H1 (cell line): ENCODE measurements at regions not wholly inside any gene's neighbourhood (a gene's known extent, or its start where the extent isn't known, plus 50 kb on each side); places are given as distances from the start of the nearest gene placed in this dataset.
A peak's percentile ranks its signal among the peaks of the same experiment; 100 is the strongest.

Source experiments
- CTCF ChIA-PET: fragments of 300-600 bp; sonication (Branson Sonifier 250); formaldehyde crosslinking; loops from one replicate; lab custom pipeline; 2021; ENCODE audit not compliant: partially characterized antibody; lab: Charles Lee
- POLR2A ChIA-PET: fragments of 300-600 bp; sonication (Branson Sonifier 250); formaldehyde crosslinking; loops from one replicate; lab custom pipeline; 2021; ENCODE audit warnings: inconsistent platforms; ENCODE audit not compliant: partially characterized antibody; lab: Charles Lee
- DNase-seq, 2 experiments: peaks; one replicate each; pipeline versions ENCODE4 v3.0.0 to v3.0.0-alpha.2; 2010 to 2022; ENCODE audit warnings: low spot score in 2 of 2, low read depth in 1 of 2, mixed read lengths in 1 of 2
- FAIRE-seq: peaks from 2 replicates; lab custom pipeline; 2011; peaks lifted over from hg19 to GRCh38; lab: Jason Lieb, UNC
- H2AFZ ChIP-seq: 2 replicates; pipeline ENCODE4 v1.8.1; 2012; ENCODE audit warnings: low read length, inconsistent platforms
- H2AK5ac ChIP-seq: 2 replicates; pipeline ENCODE4 v1.6.1; 2013; ENCODE audit warnings: low read depth, low read length
- H2BK120ac ChIP-seq: replicated peaks from 2 replicates; pipeline ENCODE3; 2013; ENCODE audit warnings: low read depth, low read length, inconsistent platforms
- H2BK12ac ChIP-seq: 2 replicates; pipeline ENCODE4 v1.6.1; 2013; ENCODE audit warnings: low read depth, low read length
- H2BK15ac ChIP-seq: 2 replicates; pipeline ENCODE4 v1.6.1; 2013; ENCODE audit warnings: low read length
- H2BK20ac ChIP-seq: 2 replicates; pipeline ENCODE4 v1.6.1; 2013; ENCODE audit warnings: low read length
- H2BK5ac ChIP-seq: 2 replicates; pipeline ENCODE4 v1.6.1; 2013; ENCODE audit warnings: low read depth, low read length
- H3K14ac ChIP-seq: 2 replicates; pipeline ENCODE4 v1.6.1; 2013; ENCODE audit warnings: inconsistent platforms; ENCODE audit not compliant: insufficient read length
- H3K18ac ChIP-seq: 2 replicates; pipeline ENCODE4 v1.6.1; 2013; ENCODE audit warnings: low read length; ENCODE audit errors: extremely low read depth
- H3K23ac ChIP-seq: 2 replicates; pipeline ENCODE4 v1.6.1; 2013; ENCODE audit warnings: inconsistent platforms; ENCODE audit not compliant: insufficient read length
- H3K23me2 ChIP-seq: 2 replicates; pipeline ENCODE4 v1.6.1; 2013; ENCODE audit warnings: low read depth, low read length
- H3K27ac ChIP-seq: 2 replicates; pipeline ENCODE4 v1.6.1; 2011; ENCODE audit warnings: low read depth, low read length, inconsistent platforms
- H3K27me3 ChIP-seq, 4 experiments: replicated peaks in 1 of 4; 1 replicate in 1 of 4; 2 replicates in 3 of 4; pipeline versions ENCODE4 v1.6.1 to v1.8.1; 2011 to 2013; ENCODE audit warnings: low read length in 3 of 4, mild to moderate bottlenecking in 3 of 4, inconsistent platforms in 2 of 4, mixed read lengths in 2 of 4, moderate library complexity in 1 of 4; ENCODE audit not compliant: control insufficient read depth in 3 of 4, insufficient read depth in 3 of 4; ENCODE audit errors: extremely low read depth in 1 of 4
- H3K36me3 ChIP-seq, 4 experiments: 2 replicates each; pipeline versions ENCODE4 v1.6.1 to v1.8.1; 2011 to 2013; ENCODE audit warnings: mild to moderate bottlenecking in 4 of 4, low read length in 3 of 4, moderate library complexity in 2 of 4, control low read depth in 1 of 4, inconsistent platforms in 1 of 4; ENCODE audit not compliant: insufficient read depth in 4 of 4, control insufficient read depth in 2 of 4
- H3K4ac ChIP-seq: replicated peaks from 2 replicates; pipeline ENCODE3; 2013; ENCODE audit warnings: low read length, low read depth, mixed read lengths, inconsistent platforms; ENCODE audit not compliant: insufficient read length
- H3K4me1 ChIP-seq, 4 experiments: replicated peaks in 1 of 4; 1 replicate in 1 of 4; 2 replicates in 3 of 4; pipeline versions ENCODE4 v1.6.1 to v1.8.1; 2011 to 2013; ENCODE audit warnings: low read length in 3 of 4, inconsistent platforms in 2 of 4, mixed read lengths in 1 of 4; ENCODE audit not compliant: insufficient read depth in 4 of 4, control insufficient read depth in 3 of 4
- H3K4me2 ChIP-seq, 2 experiments: 2 replicates each; pipeline versions ENCODE4 v1.6.1 to v1.8.1; 2011 to 2013; ENCODE audit warnings: low read depth in 2 of 2, low read length in 2 of 2, control low read depth in 1 of 2, inconsistent platforms in 1 of 2, mild to moderate bottlenecking in 1 of 2; ENCODE audit not compliant: insufficient read depth in 1 of 2
- H3K4me3 ChIP-seq, 4 experiments: fragments of 200-600, 300-600 bp in 1 of 4; sonication (generic), shearing (Covaris generic), sonication (Bioruptor Twin) in 1 of 4; 2 replicates each; pipeline versions ENCODE4 v1.5.1 to v1.8.1; 2011 to 2016; ENCODE audit warnings: low read length in 4 of 4, low read depth in 3 of 4, control low read depth in 2 of 4, inconsistent platforms in 2 of 4, mild to moderate bottlenecking in 2 of 4, mixed read lengths in 1 of 4, moderate library complexity in 1 of 4; ENCODE audit not compliant: insufficient read depth in 2 of 4; ENCODE audit errors: extremely low read depth in 1 of 4
- H3K56ac ChIP-seq: replicated peaks from 2 replicates; pipeline ENCODE3; 2013; ENCODE audit warnings: low read depth, mild to moderate bottlenecking, mixed read lengths, low read length, inconsistent platforms; ENCODE audit not compliant: insufficient read length
- H3K79me1 ChIP-seq: 2 replicates; pipeline ENCODE4 v1.6.1; 2013; ENCODE audit warnings: low read depth, low read length, control low read depth
- H3K79me2 ChIP-seq, 2 experiments: 2 replicates each; pipeline versions ENCODE4 v1.6.1 to v1.8.1; 2012 to 2013; ENCODE audit warnings: low read length in 2 of 2, mild to moderate bottlenecking in 2 of 2, inconsistent platforms in 1 of 2; ENCODE audit not compliant: insufficient read depth in 2 of 2, control insufficient read depth in 1 of 2
- H3K9ac ChIP-seq, 4 experiments: replicated peaks in 1 of 4; 1 replicate in 1 of 4; 2 replicates in 3 of 4; pipeline versions ENCODE4 v1.6.1 to v1.8.1; 2011 to 2013; ENCODE audit warnings: low read depth in 3 of 4, low read length in 3 of 4, control low read depth in 2 of 4, mild to moderate bottlenecking in 2 of 4, moderate library complexity in 2 of 4, inconsistent platforms in 1 of 4; ENCODE audit errors: extremely low read depth in 1 of 4
- H3K9me3 ChIP-seq, 2 experiments: 2 replicates each; pipeline versions ENCODE4 v1.6.1 to v1.8.1; 2012 to 2013; ENCODE audit warnings: mild to moderate bottlenecking in 2 of 2, moderate library complexity in 2 of 2, control low read depth in 1 of 2, inconsistent platforms in 1 of 2, low read depth in 1 of 2, low read length in 1 of 2, mixed read lengths in 1 of 2; ENCODE audit not compliant: insufficient read depth in 2 of 2
- H4K20me1 ChIP-seq, 2 experiments: replicated peaks in 1 of 2; 2 replicates each; pipeline versions ENCODE3 to v1.8.1; 2011 to 2013; ENCODE audit warnings: inconsistent platforms in 2 of 2, low read length in 2 of 2, mild to moderate bottlenecking in 1 of 2; ENCODE audit not compliant: insufficient read depth in 2 of 2, control insufficient read depth in 1 of 2
- H4K5ac ChIP-seq: 2 replicates; pipeline ENCODE4 v1.6.1; 2013; ENCODE audit warnings: low read length, low read depth, mixed read lengths, inconsistent platforms; ENCODE audit not compliant: insufficient read length
- H4K8ac ChIP-seq: 2 replicates; pipeline ENCODE4 v1.8.0; 2013; ENCODE audit warnings: mild to moderate bottlenecking, moderate library complexity, low read length, inconsistent platforms; ENCODE audit not compliant: insufficient read depth; ENCODE audit errors: extremely low read depth
- H4K91ac ChIP-seq: replicated peaks from 2 replicates; pipeline ENCODE3; 2013; ENCODE audit warnings: low read length, mixed read lengths, inconsistent platforms; ENCODE audit not compliant: insufficient read length
- CEBPB ChIP-seq: IDR thresholded peaks from 2 replicates; pipeline ENCODE4 v1.6.1; 2012; ENCODE audit warnings: low read depth, low read length
- EGR1 ChIP-seq: IDR thresholded peaks from 2 replicates; pipeline ENCODE4 v1.6.1; 2011; ENCODE audit warnings: low read depth, low read length, borderline replicate concordance
- POLR2A ChIP-seq, 2 experiments: IDR thresholded peaks; 1 replicate in 1 of 2; 2 replicates in 1 of 2; pipeline ENCODE4 v1.6.1; 2011; ENCODE audit warnings: low read depth in 2 of 2, low read length in 2 of 2, mild to moderate bottlenecking in 2 of 2; ENCODE audit errors: control extremely low read depth in 1 of 2
- SRF ChIP-seq: IDR thresholded peaks from 2 replicates; pipeline ENCODE4 v1.6.1; 2011; ENCODE audit warnings: mild to moderate bottlenecking, low read depth, low read length, moderate library complexity
- SUZ12 ChIP-seq: fragments of 200-600 bp; sonication (generic); IDR thresholded peaks from 2 replicates; pipeline ENCODE4 v1.6.1; 2012; ENCODE audit warnings: mild to moderate bottlenecking, inconsistent platforms, low read length, moderate library complexity, mixed read lengths
- WGBS, 2 experiments: shearing (Covaris generic) in 1 of 2; methylation state at CpG; one replicate each; pipeline versions ENCODE4 v1.1.6 to v1.1.7; 2013 to 2015; ENCODE audit warnings: low lambda C conversion rate in 2 of 2, mixed read lengths in 2 of 2, inconsistent platforms in 1 of 2, low coverage in 1 of 2, missing lambda C conversion rate in 1 of 2; ENCODE audit not compliant: insufficient replicate concordance in 2 of 2, insufficient coverage in 1 of 2, insufficient read length in 1 of 2; ENCODE audit errors: extremely low coverage in 1 of 2, missing lambda C conversion rate in 1 of 2; 5-methylcytosine and 5-hydroxymethylcytosine counted together

- Histone ChIP-seq H4K8ac (no peak overlapping the region; the same call in 1 of the 2 replicates), H4K20me1 (no peaks in the 10 kb centered on the region), H3K18ac (no peak overlapping the region), H2BK12ac (0 out of 2 replicates have a peak overlapping the region, but pooled peaks have one; percentile 12), H3K36me3 (no peaks in the 10 kb centered on the region), H3K23ac (no peak overlapping the region), H3K4me2 (no peak overlapping the region), H2BK20ac (no peak overlapping the region), H3K4ac (no peak overlapping the region), H4K91ac (no peak overlapping the region), H2BK5ac (no peak overlapping the region), H3K79me1 (no peaks in the 10 kb centered on the region), H3K14ac (no peak overlapping the region), H3K56ac (no peak overlapping the region), H2BK15ac (no peak overlapping the region), H3K4me3 (no peak overlapping the region), H4K5ac (no peak overlapping the region), H3K23me2 (no peaks in the 10 kb centered on the region), H2AK5ac (no peak overlapping the region; the same call in 1 of the 2 replicates), H3K27ac (no peak overlapping the region), H2BK120ac (no peak overlapping the region), H2AFZ (no peak overlapping the region), H3K79me2 (no peaks in the 10 kb centered on the region), H3K9me3 (no peaks in the 10 kb centered on the region), H3K4me1 (peaks cover 4 to 8% (median 6%) of the 10 kb centered on the region in 4 experiments; a peak in 5 of 7 replicates), H3K27me3 (no peaks in the 10 kb centered on the region; a peak in 1 of 7 replicates), H3K9ac (no peak overlapping the region)
- WGBS, 2 experiments: 81% methylated on average over 7 of the region's 7 CpGs; no CpG with 5 or more reads in 1 of the 2 experiments
- no peak for FAIRE-seq
- ChIA-PET CTCF (interaction anchor here (0.8 to 3.4 kb wide), 6 partner anchors 10 to 294 kb away, joined by 3 to 19 read pairs (median 3); no protein-coding TSS in a partner anchor), POLR2A (interaction anchor here (1.1 kb wide), 1 partner anchor 15 kb away, joined by 4 read pairs; no protein-coding TSS in a partner anchor)
- DNase-seq: no peak
- no peak for TF ChIP-seq EGR1
- TF ChIP-seq CEBPB: no peak
- TF ChIP-seq SRF: no peak
- TF ChIP-seq POLR2A (IDR thresholded peaks at IDR 0.05; ENCODE audit: control extremely low read depth in 1 of 2, low read depth in 2 of 2, low read length in 2 of 2): no peak
- TF ChIP-seq SUZ12: no peak
These were observed 282.7 kb upstream of the C2CD4B start for GRCh38 chr15:62447742-62448141.
